ENCODE measurements at regions not wholly inside any gene's neighbourhood (a gene's known extent, or its start where the extent isn't known, plus 50 kb on each side); places are given as distances from the start of the nearest gene placed in this dataset.

DNA sequence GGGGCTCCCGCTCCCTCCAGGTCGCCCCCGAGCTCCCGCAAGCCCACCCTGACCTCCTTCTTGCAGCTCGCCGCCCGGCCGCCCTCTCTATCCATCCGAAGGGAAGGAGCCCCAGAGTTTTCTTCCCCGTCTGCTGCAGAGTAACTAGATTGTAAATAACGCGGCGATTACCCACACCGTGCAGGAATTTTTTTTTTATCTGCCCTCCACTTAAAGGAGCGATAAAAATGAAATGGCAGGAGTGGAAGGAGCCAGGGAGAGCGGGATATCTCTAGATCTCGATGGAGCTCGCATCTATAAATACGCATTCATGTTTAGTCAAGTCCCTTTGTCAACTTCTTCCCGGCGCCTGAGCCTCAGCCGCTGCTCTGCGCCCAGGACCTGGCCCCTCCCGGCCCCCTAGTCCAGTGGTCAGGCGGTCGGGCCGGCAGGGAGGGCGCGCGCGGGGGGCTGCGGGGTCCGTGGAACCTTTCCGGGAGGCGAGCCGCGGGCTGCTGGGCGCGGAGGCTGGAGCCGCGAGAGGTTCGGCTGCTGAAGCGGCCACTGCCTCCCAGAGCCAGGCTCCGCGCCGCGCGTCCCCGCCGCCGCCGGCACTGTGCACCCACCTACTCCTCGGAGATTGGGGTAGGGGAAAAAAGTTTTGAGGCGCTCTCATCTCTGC is 386.0 kb downstream of the BCAT1 start:
- TF ChIP-seq POLR2A (IDR thresholded peaks at IDR 0.05; ENCODE audit: low read depth, low read length) (no peak), RAD21 (IDR thresholded peaks at IDR 0.05; ENCODE audit: low read length) (0 out of 2 replicates have a peak, but pooled peaks have one; percentile 1), RFX5 (IDR thresholded peaks at IDR 0.05; ENCODE audit: low read depth, low read length) (no peak), MAZ (IDR thresholded peaks at IDR 0.05; ENCODE audit: borderline replicate concordance, low read depth, low read length) (no peak), MXI1 (IDR thresholded peaks at IDR 0.05; ENCODE audit: borderline replicate concordance, low read depth, low read length) (no peak), FOS (IDR thresholded peaks at IDR 0.05; ENCODE audit: low read depth, low read length) (no peak), RCOR1 (IDR thresholded peaks at IDR 0.05; ENCODE audit: insufficient replicate concordance, low read length) (no peak), CHD1 (IDR thresholded peaks at IDR 0.05; ENCODE audit: low read depth, low read length) (no peak), CEBPB (IDR thresholded peaks at IDR 0.05; ENCODE audit: low read depth, low read length) (no peak), BHLHE40 (IDR thresholded peaks at IDR 0.05; ENCODE audit: low read depth, low read length) (no peak)
- TF ChIP-seq, protein P1, sequence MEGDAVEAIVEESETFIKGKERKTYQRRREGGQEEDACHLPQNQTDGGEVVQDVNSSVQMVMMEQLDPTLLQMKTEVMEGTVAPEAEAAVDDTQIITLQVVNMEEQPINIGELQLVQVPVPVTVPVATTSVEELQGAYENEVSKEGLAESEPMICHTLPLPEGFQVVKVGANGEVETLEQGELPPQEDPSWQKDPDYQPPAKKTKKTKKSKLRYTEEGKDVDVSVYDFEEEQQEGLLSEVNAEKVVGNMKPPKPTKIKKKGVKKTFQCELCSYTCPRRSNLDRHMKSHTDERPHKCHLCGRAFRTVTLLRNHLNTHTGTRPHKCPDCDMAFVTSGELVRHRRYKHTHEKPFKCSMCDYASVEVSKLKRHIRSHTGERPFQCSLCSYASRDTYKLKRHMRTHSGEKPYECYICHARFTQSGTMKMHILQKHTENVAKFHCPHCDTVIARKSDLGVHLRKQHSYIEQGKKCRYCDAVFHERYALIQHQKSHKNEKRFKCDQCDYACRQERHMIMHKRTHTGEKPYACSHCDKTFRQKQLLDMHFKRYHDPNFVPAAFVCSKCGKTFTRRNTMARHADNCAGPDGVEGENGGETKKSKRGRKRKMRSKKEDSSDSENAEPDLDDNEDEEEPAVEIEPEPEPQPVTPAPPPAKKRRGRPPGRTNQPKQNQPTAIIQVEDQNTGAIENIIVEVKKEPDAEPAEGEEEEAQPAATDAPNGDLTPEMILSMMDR (conservative IDR thresholded peaks at IDR 0.05; ENCODE audit: low read depth, low read length) = no peak
- TF ChIP-seq, protein P2, sequence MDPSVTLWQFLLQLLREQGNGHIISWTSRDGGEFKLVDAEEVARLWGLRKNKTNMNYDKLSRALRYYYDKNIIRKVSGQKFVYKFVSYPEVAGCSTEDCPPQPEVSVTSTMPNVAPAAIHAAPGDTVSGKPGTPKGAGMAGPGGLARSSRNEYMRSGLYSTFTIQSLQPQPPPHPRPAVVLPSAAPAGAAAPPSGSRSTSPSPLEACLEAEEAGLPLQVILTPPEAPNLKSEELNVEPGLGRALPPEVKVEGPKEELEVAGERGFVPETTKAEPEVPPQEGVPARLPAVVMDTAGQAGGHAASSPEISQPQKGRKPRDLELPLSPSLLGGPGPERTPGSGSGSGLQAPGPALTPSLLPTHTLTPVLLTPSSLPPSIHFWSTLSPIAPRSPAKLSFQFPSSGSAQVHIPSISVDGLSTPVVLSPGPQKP (IDR thresholded peaks at IDR 0.05; ENCODE audit: borderline replicate concordance, low read depth, low read length) = no peak
- TF ChIP-seq, protein P3, sequence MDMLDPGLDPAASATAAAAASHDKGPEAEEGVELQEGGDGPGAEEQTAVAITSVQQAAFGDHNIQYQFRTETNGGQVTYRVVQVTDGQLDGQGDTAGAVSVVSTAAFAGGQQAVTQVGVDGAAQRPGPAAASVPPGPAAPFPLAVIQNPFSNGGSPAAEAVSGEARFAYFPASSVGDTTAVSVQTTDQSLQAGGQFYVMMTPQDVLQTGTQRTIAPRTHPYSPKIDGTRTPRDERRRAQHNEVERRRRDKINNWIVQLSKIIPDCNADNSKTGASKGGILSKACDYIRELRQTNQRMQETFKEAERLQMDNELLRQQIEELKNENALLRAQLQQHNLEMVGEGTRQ (IDR thresholded peaks at IDR 0.05; ENCODE audit: low read depth, low read length) = no peak

Data from IMR-90 (cell line).